NCI-H2171 (cell line): ENCODE measurements at regions not wholly inside any gene's neighbourhood (a gene's known extent, or its start where the extent isn't known, plus 50 kb on each side); places are given as distances from the start of the nearest gene placed in this dataset.

Source experiments
- DNase-seq: peaks from one replicate; lab custom pipeline; 2025; lab: John Stamatoyannopoulos, UW

- no peak for DNase-seq
Observed at GRCh38 chrX:150298841-150299551, 64.1 kb upstream of the MAMLD1 start.

GRCh38 chrX:150299579-150299978, 63.5 kb upstream of the MAMLD1 start:
- DNase-seq, result no peak

DNA sequence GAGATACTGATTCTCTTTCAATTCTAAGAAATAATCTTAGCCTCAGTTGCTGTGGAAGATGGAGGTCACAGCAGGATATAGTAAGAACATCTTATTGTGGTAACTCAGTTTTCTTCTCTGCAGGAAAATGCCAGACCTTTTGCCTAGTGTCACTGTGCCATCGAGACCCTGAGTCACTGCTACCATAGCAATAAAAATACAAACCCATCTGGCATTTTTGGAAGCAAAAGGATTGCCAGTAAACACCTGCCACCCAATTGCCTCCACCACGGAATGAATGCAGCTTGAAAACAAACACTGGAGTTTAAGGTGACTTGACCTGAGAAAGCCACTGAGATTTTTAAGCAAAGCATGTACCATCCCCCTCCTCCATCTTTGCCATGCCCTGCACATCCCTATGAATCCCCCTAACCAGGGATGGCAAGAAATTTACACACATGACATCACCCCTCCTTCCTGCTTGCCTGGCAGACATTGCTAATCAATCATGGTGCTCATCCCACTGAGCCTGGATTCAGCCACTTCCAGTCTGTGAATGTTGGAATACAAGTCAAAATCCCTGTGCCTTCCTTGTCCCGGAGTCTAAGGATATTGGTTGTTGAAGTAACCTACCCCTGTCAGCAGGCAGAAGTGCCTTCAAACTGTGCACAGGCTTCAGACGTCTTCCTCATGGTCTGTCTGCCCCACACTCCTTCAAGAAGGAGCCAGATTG, 59.6 kb upstream of the MAMLD1 start:
- DNase-seq, result peak; percentile 9

DNA sequence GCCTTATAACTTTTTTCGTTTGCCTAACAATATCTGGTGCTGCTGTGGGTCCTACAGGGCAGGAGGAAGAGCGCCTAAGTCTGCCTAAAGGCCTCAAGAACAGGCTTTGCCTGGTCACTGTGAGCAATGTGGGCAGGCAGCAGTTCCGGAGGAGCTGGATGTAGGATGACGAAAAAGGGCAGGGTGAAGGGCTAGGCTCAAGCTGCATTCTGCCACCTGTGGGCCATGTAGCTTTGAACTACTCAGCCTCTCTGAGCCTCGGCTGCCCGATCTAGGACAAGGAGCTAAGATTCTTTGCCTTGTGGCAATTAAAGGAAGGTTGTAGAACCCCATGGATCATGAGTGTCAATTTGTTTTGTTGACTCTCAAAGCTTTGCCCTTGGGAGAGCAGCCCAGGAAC, 57.1 kb upstream of the MAMLD1 start:
- no peak for DNase-seq

- DNase-seq, result no peak
Observed at GRCh38 chrX:150308041-150308440, 55.1 kb upstream of the MAMLD1 start.

DNA sequence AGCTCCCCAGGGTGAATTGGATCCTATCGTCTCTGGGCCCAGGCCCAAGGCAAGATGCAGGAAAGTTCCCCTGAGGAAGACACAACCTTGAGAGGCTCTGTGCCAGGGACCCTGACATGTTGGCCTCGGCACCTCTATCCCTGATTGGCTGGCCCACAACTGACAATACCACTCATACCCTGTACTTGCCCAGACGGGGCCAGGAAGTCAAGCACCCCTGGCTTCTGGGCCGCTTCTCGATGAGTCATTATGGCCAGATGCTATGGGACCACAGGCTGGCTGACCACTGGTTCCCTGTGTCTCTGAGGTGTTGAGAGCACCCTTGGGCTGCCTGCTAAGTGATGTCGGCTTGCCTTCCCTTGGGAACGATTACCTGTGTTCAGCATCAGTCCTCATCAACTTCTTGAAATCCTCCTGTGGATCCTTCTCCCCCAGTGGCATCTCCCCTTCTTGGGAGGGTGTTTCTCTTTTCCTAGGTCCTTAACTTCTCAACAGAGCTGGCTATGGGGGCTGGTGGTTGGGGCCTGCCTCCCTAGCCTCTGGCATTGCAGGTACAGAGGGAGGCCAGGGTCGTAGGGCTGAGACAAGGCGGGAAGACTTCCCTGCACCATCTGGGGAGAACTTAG, 54.5 kb upstream of the MAMLD1 start:
- DNase-seq, result no peak

GRCh38 chrX:150310417-150310816, 52.7 kb upstream of the MAMLD1 start:
- no peak for DNase-seq

DNA sequence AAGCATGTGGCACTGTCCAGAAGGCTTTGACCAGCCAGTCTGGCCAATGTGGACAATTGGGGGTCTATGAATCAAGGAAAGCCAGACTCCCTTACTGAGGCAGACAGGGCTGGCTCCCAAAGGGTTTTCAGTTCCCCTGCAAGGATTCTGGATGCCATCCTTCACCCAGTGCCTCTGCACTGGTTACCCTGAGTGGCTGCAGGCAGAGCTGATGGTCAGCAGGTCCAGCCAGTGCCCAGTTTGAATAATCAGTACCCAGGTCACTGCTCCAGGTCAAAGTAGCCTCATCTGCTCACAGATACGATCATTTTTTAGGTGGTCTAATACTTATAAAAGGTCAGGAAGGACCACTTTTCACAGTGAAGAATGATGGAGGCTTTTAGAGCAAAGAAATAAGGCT, 52.2 kb upstream of the MAMLD1 start:
- DNase-seq, result no peak

GRCh38 chrX:150312931-150313330, 50.2 kb upstream of the MAMLD1 start:
- DNase-seq, result no peak
